Glutamatergic neuron (in vitro differentiated cells): ENCODE measurements at regions not wholly inside any gene's neighbourhood (a gene's known extent, or its start where the extent isn't known, plus 50 kb on each side); places are given as distances from the start of the nearest gene placed in this dataset.
"Not testable (repeated sequence)": the region's sequence is repeated elsewhere in the genome, so short reads cannot be mapped to it uniquely, and the experiment has no call there.

Source experiments
- DNase-seq: peaks from one replicate; pipeline ENCODE4 v3.0.0; 2022
- H3K27ac Mint-ChIP-seq: one replicate; pipeline ENCODE4 v1.8.0; 2020; ENCODE audit warnings: mild to moderate bottlenecking, mixed read lengths, inconsistent platforms; ENCODE audit not compliant: unreplicated experiment
- H3K27me3 Mint-ChIP-seq: one replicate; pipeline ENCODE4 v1.8.0; 2020; ENCODE audit warnings: mild to moderate bottlenecking, moderate library complexity, mixed read lengths, inconsistent platforms; ENCODE audit not compliant: unreplicated experiment
- H3K36me3 Mint-ChIP-seq: one replicate; pipeline ENCODE4 v1.8.0; 2020; ENCODE audit warnings: mild to moderate bottlenecking, mixed read lengths, inconsistent platforms; ENCODE audit not compliant: unreplicated experiment
- H3K4me1 Mint-ChIP-seq: one replicate; pipeline ENCODE4 v1.8.0; 2020; ENCODE audit warnings: mild to moderate bottlenecking, low read depth, mixed read lengths, inconsistent platforms; ENCODE audit not compliant: unreplicated experiment
- H3K4me3 Mint-ChIP-seq: one replicate; pipeline ENCODE4 v1.8.0; 2020; ENCODE audit warnings: mild to moderate bottlenecking, mixed read lengths, inconsistent platforms; ENCODE audit not compliant: unreplicated experiment
- H3K9me3 Mint-ChIP-seq: one replicate; pipeline ENCODE4 v1.8.0; 2020; ENCODE audit warnings: mild to moderate bottlenecking, moderate library complexity, mixed read lengths, inconsistent platforms; ENCODE audit not compliant: unreplicated experiment
- CTCF ChIP-seq: fragments of 200-600 bp; sonication (generic); IDR thresholded peaks from one replicate; pipeline ENCODE4 v1.5.0; 2021; ENCODE audit not compliant: partially characterized antibody, unreplicated experiment

- Mint-ChIP-seq H3K4me1 (no peaks in the 10 kb centered on the region), H3K36me3 (no peaks in the 10 kb centered on the region), H3K4me3 (no peak overlapping the region), H3K9me3 (no peaks in the 10 kb centered on the region), H3K27me3 (no peaks in the 10 kb centered on the region), H3K27ac (no peak overlapping the region)
- no peak for DNase-seq
- no peak for TF ChIP-seq CTCF
These were observed 1004.1 kb upstream of the NRXN1 start for GRCh38 chr2:52036024-52036423.

DNA sequence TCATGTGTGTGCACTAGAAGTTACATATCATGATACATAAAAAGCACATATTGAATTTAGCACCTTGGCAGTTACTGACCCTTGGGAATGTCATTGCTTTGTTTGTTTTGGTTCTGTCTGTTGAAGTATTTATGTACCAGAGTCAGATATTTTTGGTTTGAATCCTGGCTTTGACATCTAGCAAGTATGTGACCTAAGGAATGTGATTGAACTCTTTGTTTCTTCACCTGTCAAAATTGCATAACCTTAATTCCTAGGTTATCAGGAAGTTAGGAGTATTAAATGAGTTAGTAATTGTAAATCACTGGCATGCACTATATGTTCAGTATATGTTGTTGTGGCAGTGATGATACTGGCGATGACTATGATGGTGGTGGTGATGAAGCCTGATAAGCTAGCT is 1003.5 kb upstream of the NRXN1 start:
- Mint-ChIP-seq H3K36me3 (no peaks in the 10 kb centered on the region), H3K4me1 (no peaks in the 10 kb centered on the region), H3K27ac (no peak overlapping the region), H3K27me3 (no peaks in the 10 kb centered on the region), H3K9me3 (no peaks in the 10 kb centered on the region), H3K4me3 (no peak overlapping the region)
- no peak for DNase-seq
- TF ChIP-seq CTCF = no peak

DNA sequence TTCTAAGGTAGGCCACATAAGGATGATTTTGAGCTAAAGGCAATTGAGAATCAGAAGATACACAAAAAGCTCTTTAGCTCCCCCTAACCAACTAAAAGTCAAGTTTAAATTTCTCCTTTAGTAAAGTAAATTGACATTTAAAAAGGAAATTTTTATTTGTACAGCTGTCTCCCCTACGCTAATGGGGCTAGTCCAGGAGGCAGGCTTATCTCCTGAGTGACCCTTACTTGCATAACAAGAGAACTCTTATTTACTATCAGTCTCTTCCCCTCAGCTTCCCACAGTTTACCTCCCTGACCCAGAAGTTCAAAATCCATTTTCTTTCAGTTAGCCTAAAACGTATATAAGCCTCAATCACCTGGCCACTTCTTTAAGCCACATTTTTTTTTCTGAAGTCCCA is 1002.8 kb upstream of the NRXN1 start:
- Mint-ChIP-seq H3K27ac (no peak overlapping the region), H3K27me3 (no peaks in the 10 kb centered on the region), H3K9me3 (no peaks in the 10 kb centered on the region), H3K4me1 (no peaks in the 10 kb centered on the region), H3K36me3 (no peaks in the 10 kb centered on the region), H3K4me3 (no peak overlapping the region)
- DNase-seq = no peak
- TF ChIP-seq CTCF = no peak

- Mint-ChIP-seq H3K4me3 (no peak overlapping the region), H3K36me3 (no peaks in the 10 kb centered on the region), H3K27ac (no peak overlapping the region), H3K9me3 (no peaks in the 10 kb centered on the region), H3K4me1 (no peaks in the 10 kb centered on the region), H3K27me3 (peaks cover 5% of the 10 kb centered on the region)
- TF ChIP-seq CTCF = no peak
- DNase-seq = no peak
These were observed 990.1 kb upstream of the NRXN1 start for GRCh38 chr2:52022006-52022405.

DNA sequence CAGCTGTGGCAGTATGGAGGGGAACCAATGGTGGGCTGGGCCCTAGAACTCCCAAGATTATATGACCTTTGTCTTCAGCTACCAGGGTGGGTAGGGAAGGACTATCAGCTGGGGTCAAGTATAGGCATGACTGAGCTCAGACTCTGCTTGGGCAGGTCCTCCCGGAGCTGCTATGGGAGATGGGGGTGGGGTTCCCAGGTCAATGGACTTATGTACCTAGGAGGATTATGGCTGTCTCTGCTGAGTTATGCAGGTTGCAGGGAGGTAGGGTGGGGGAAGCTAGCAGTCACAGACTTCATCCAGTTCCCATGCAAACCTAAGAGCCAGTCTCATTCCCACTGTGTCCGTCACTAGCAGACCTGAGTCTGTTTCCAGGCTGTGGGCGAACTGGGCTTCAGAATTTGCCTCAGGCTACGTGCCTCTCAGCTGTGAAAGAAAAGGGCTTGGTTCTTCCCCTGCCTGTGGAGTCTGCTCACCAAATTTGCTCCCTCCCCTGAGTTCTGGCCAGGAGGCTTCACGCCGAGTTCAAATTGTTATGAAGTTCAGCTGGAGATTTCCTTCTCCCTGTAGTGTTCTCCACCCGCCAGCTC is 985.8 kb upstream of the NRXN1 start:
- no peak for TF ChIP-seq CTCF
- H3K36me3 Mint-ChIP-seq = no peaks in the 10 kb centered on the region
- no peaks in the 10 kb centered on the region for H3K27me3 Mint-ChIP-seq
- DNase-seq = no peak
- no peak overlapping the region for H3K4me3 Mint-ChIP-seq
- peaks cover 3% of the 10 kb centered on the region for H3K9me3 Mint-ChIP-seq
- no peak overlapping the region for H3K27ac Mint-ChIP-seq
- no peaks in the 10 kb centered on the region for H3K4me1 Mint-ChIP-seq

- H3K36me3 Mint-ChIP-seq = peaks cover 14% of the 10 kb centered on the region
- not testable (repeated sequence) for H3K27ac Mint-ChIP-seq, H3K9me3 Mint-ChIP-seq, H3K27me3 Mint-ChIP-seq, H3K4me3 Mint-ChIP-seq, H3K4me1 Mint-ChIP-seq, DNase-seq
These were observed 975.0 kb upstream of the NRXN1 start for GRCh38 chr2:52006821-52007366.
